MM.1S (cell line): ENCODE measurements at regions not wholly inside any gene's neighbourhood (a gene's known extent, or its start where the extent isn't known, plus 50 kb on each side); places are given as distances from the start of the nearest gene placed in this dataset.

Source experiments
- DNase-seq: peaks from one replicate; pipeline ENCODE4 v3.0.0-alpha.2; 2015
- H2AFZ ChIP-seq: fragments of 300-600 bp; sonication (generic); 2 replicates; pipeline ENCODE4 v1.6.0; 2016; ENCODE audit warnings: antibody characterized with exemption, low read length
- H3F3A ChIP-seq: fragments of 300-600 bp; sonication (generic); 2 replicates; pipeline ENCODE4 v1.6.1; 2016; ENCODE audit warnings: mild to moderate bottlenecking, antibody characterized with exemption, low read length, moderate library complexity, mixed read lengths; ENCODE audit not compliant: insufficient read depth
- H3K27ac ChIP-seq: fragments of 300-600 bp; sonication (generic); 2 replicates; pipeline ENCODE4 v1.5.1; 2016; ENCODE audit warnings: mild to moderate bottlenecking, low read length
- H3K27me3 ChIP-seq: fragments of 300-600 bp; sonication (generic); replicated peaks from 2 replicates; pipeline ENCODE4 v1.6.0; 2016; ENCODE audit warnings: low read length; ENCODE audit not compliant: insufficient read depth
- H3K36me3 ChIP-seq: fragments of 300-600 bp; sonication (generic); replicated peaks from 2 replicates; pipeline ENCODE4 v1.6.1; 2016; ENCODE audit warnings: mild to moderate bottlenecking, low read length, mixed read lengths; ENCODE audit not compliant: insufficient read depth
- H3K4me1 ChIP-seq: fragments of 300-600 bp; sonication (generic); 2 replicates; pipeline ENCODE4 v1.6.1; 2016; ENCODE audit warnings: low read length, mixed read lengths
- H3K4me2 ChIP-seq: fragments of 300-600 bp; sonication (generic); 2 replicates; pipeline ENCODE4 v1.6.0; 2016; ENCODE audit warnings: low read depth, low read length
- H3K4me3 ChIP-seq: fragments of 300-600 bp; sonication (generic); 2 replicates; pipeline ENCODE4 v1.5.1; 2016; ENCODE audit warnings: low read length, mixed read lengths
- H3K79me2 ChIP-seq: fragments of 300-600 bp; sonication (generic); 2 replicates; pipeline ENCODE4 v1.6.1; 2016; ENCODE audit warnings: mixed run types, low read length, mixed read lengths
- H3K9ac ChIP-seq: fragments of 300-600 bp; sonication (generic); 2 replicates; pipeline ENCODE4 v1.6.1; 2016; ENCODE audit warnings: low read length, mixed read lengths
- H3K9me2 ChIP-seq: fragments of 300-600 bp; sonication (generic); replicated peaks from 2 replicates; pipeline ENCODE4 v1.6.1; 2016; ENCODE audit warnings: mild to moderate bottlenecking, low read length, mixed read lengths; ENCODE audit not compliant: insufficient read depth
- H3K9me3 ChIP-seq: fragments of 300-600 bp; sonication (generic); replicated peaks from 2 replicates; pipeline ENCODE4 v1.6.1; 2016; ENCODE audit warnings: mild to moderate bottlenecking, low read length, mixed read lengths; ENCODE audit not compliant: insufficient read depth
- H4K20me1 ChIP-seq: fragments of 300-600 bp; sonication (generic); 2 replicates; pipeline ENCODE4 v1.6.1; 2016; ENCODE audit warnings: mild to moderate bottlenecking, low read length, moderate library complexity, mixed read lengths; ENCODE audit not compliant: insufficient read depth
- CTCF ChIP-seq: fragments of 300-600 bp; sonication (generic); IDR thresholded peaks from 2 replicates; pipeline ENCODE4 v1.5.1; 2016; ENCODE audit warnings: antibody characterized with exemption, low read length, mixed read lengths
- EZH2 ChIP-seq: fragments of 300-600 bp; sonication (generic); optimal IDR thresholded peaks from 2 replicates; pipeline ENCODE3; 2017; ENCODE audit warnings: low read depth, mild to moderate bottlenecking, antibody characterized with exemption, low read length, mixed read lengths
- EZH2phosphoT487 ChIP-seq: fragments of 300-600 bp; sonication (generic); IDR thresholded peaks from 2 replicates; pipeline ENCODE4 v1.6.1; 2018; ENCODE audit warnings: antibody characterized with exemption, low read length

GRCh38 chr1:95854457-95854856, 620.4 kb downstream of the RWDD3 start:
- no peak overlapping the region for H2AFZ ChIP-seq
- H3K27ac ChIP-seq, result no peak overlapping the region
- H3K4me3 ChIP-seq, result no peak overlapping the region

DNA sequence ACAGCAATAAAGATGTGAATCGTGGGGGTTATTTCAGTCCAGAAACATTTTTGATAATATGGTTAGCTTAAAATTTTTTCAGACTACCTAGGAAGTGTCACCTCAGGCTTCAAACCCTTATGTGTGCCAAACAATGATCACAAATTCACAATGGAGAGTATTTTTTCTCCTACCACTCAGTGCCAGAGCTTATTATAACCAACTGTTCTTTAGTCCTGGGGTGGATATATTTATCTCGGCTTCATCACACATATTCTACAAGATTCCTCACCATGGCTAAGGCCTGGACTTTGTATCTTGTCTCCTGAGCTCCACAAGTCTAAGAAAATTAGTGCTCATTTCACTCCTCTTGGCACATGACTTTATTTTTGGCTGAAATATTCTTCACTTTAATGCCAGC, 629.1 kb downstream of the RWDD3 start:
- TF ChIP-seq EZH2phosphoT487 (no peak), CTCF (no peak), EZH2 (no peak)
- H3K9ac ChIP-seq, result no peak overlapping the region
- no peaks in the 10 kb centered on the region for H3K4me1 ChIP-seq
- no peaks in the 10 kb centered on the region for H3K36me3 ChIP-seq
- H3K9me3 ChIP-seq, result no peaks in the 10 kb centered on the region
- no peak for DNase-seq
- no peaks in the 10 kb centered on the region for H3K9me2 ChIP-seq
- H3K4me3 ChIP-seq, result no peak overlapping the region
- no peaks in the 10 kb centered on the region for H4K20me1 ChIP-seq
- no peaks in the 10 kb centered on the region for H3K27me3 ChIP-seq
- H3K27ac ChIP-seq, result no peak overlapping the region
- H3F3A ChIP-seq, result no peaks in the 10 kb centered on the region
- no peak overlapping the region for H2AFZ ChIP-seq
- H3K79me2 ChIP-seq, result no peaks in the 10 kb centered on the region
- no peak overlapping the region for H3K4me2 ChIP-seq

More at GRCh38 chr1:95854457-95854856, 620.4 kb downstream of the RWDD3 start:
- H3K9ac ChIP-seq, result no peak overlapping the region
- H3K4me2 ChIP-seq, result no peak overlapping the region
- TF ChIP-seq CTCF (no peak), EZH2 (no peak), EZH2phosphoT487 (no peak)
- no peaks in the 10 kb centered on the region for H3K27me3 ChIP-seq
- no peaks in the 10 kb centered on the region for H3K9me3 ChIP-seq
- H4K20me1 ChIP-seq, result no peaks in the 10 kb centered on the region
- no peaks in the 10 kb centered on the region for H3K79me2 ChIP-seq
- H3K9me2 ChIP-seq, result no peaks in the 10 kb centered on the region
- no peaks in the 10 kb centered on the region for H3F3A ChIP-seq
- no peaks in the 10 kb centered on the region for H3K36me3 ChIP-seq
- no peaks in the 10 kb centered on the region for H3K4me1 ChIP-seq
- DNase-seq, result no peak

GRCh38 chr1:95865769-95866168, 631.8 kb downstream of the RWDD3 start:
- Histone ChIP-seq H3K4me2 (no peak overlapping the region), H2AFZ (no peak overlapping the region), H3K4me1 (no peaks in the 10 kb centered on the region), H3K4me3 (no peak overlapping the region), H3K79me2 (no peaks in the 10 kb centered on the region), H3K9me3 (no peaks in the 10 kb centered on the region), H3K27me3 (no peaks in the 10 kb centered on the region), H3K9ac (no peak overlapping the region), H3K36me3 (no peaks in the 10 kb centered on the region), H3K27ac (no peak overlapping the region), H3F3A (no peaks in the 10 kb centered on the region), H3K9me2 (no peaks in the 10 kb centered on the region), H4K20me1 (no peaks in the 10 kb centered on the region)
- no peak for DNase-seq
- TF ChIP-seq EZH2phosphoT487 (no peak), EZH2 (no peak), CTCF (no peak)
